SU-DHL-6 (cell line): ENCODE measurements at regions not wholly inside any gene's neighbourhood (a gene's known extent, or its start where the extent isn't known, plus 50 kb on each side); places are given as distances from the start of the nearest gene placed in this dataset.

Experiments used
- H2AFZ ChIP-seq: fragments of 200-600 bp; sonication (generic); 2 replicates; pipeline ENCODE4 v1.6.1; 2014; ENCODE audit warnings: low read depth, mild to moderate bottlenecking, moderate library complexity, mixed read lengths, antibody characterized with exemption, low read length; ENCODE audit not compliant: severe bottlenecking
- H3F3A ChIP-seq: fragments of 200-600 bp; shearing (Covaris generic); 2 replicates; pipeline ENCODE4 v1.6.0; 2016; ENCODE audit warnings: antibody characterized with exemption, mild to moderate bottlenecking; ENCODE audit not compliant: insufficient read depth
- H3K27ac ChIP-seq: fragments of 200-600 bp; sonication (generic); 2 replicates; pipeline ENCODE4 v1.5.1; 2016; ENCODE audit warnings: low read depth, mild to moderate bottlenecking, low read length, moderate library complexity, mixed read lengths
- H3K27me3 ChIP-seq: fragments of 200-600 bp; sonication (generic), shearing (Covaris generic); 2 replicates; pipeline ENCODE4 v1.6.0; 2014; ENCODE audit warnings: mild to moderate bottlenecking, low read length
- H3K36me3 ChIP-seq: fragments of 200-600 bp; sonication (generic); 2 replicates; pipeline ENCODE4 v1.6.1; 2014; ENCODE audit warnings: mild to moderate bottlenecking, low read length, mixed read lengths
- H3K4me2 ChIP-seq: fragments of 300-600, 200-600 bp; shearing (Covaris generic), sonication (generic); 2 replicates; pipeline ENCODE4 v1.6.0; 2014; ENCODE audit warnings: low read length, low read depth, mild to moderate bottlenecking; ENCODE audit not compliant: poor library complexity, severe bottlenecking
- H3K4me3 ChIP-seq: fragments of 200-600 bp; sonication (generic); 2 replicates; pipeline ENCODE4 v1.5.1; 2014; ENCODE audit warnings: antibody characterized with exemption, low read length, mild to moderate bottlenecking, mixed read lengths; ENCODE audit not compliant: insufficient read depth, poor library complexity, severe bottlenecking
- H3K79me2 ChIP-seq: fragments of 200-600 bp; sonication (generic); 2 replicates; pipeline ENCODE4 v1.6.1; 2014; ENCODE audit warnings: mild to moderate bottlenecking, low read length, moderate library complexity; ENCODE audit not compliant: insufficient read depth
- H3K9ac ChIP-seq: fragments of 200-600 bp; sonication (generic); 2 replicates; pipeline ENCODE4 v1.7.0; 2014; ENCODE audit warnings: mild to moderate bottlenecking, low read length
- H3K9me2 ChIP-seq: fragments of 200-600 bp; sonication (generic); replicated peaks from 2 replicates; pipeline ENCODE4 v1.6.1; 2014; ENCODE audit warnings: low read length; ENCODE audit not compliant: insufficient read depth
- H3K9me3 ChIP-seq: fragments of 200-600 bp; sonication (generic); 2 replicates; pipeline ENCODE4 v1.6.1; 2014; ENCODE audit warnings: low read length, mixed read lengths; ENCODE audit not compliant: insufficient read depth
- H4K20me1 ChIP-seq: fragments of 200-600 bp; sonication (generic); 2 replicates; pipeline ENCODE4 v1.6.1; 2014; ENCODE audit warnings: low read depth, mild to moderate bottlenecking, antibody characterized with exemption, low read length, moderate library complexity, mixed read lengths
- CTCF ChIP-seq: fragments of 200-600 bp; sonication (generic); IDR thresholded peaks from one replicate; pipeline ENCODE4 v1.5.1; 2017; ENCODE audit warnings: antibody characterized with exemption, mild to moderate bottlenecking, low read length, moderate library complexity; ENCODE audit not compliant: insufficient read depth, poor library complexity, severe bottlenecking
- EZH2phosphoT487 ChIP-seq: fragments of 200-600 bp; sonication (generic), shearing (Covaris generic); conservative IDR thresholded peaks from 2 replicates; pipeline ENCODE4 v1.6.1; 2018; ENCODE audit warnings: mild to moderate bottlenecking, antibody characterized with exemption, low read length, moderate library complexity, mixed read lengths

DNA sequence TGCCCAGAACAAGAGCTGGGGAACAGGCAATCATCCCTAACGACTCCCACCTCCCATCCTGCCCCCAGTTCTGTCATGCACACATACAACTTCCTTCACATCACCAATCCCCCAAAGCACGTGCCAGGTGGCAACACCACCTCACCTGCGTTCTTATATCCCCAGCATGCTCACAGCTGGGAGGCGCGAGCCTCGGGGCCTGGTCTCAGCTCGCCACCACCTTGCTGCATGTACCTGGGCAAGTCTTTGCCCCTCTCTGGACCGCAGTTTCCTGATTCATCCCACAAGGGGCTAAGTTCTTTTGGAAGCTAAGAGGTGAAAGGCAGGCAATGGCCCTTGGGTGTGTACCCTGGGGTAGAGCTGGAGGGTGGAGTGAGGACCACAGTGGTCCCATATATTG, 119.2 kb upstream of the PJA1 start:
- TF ChIP-seq CTCF: no peak
- TF ChIP-seq EZH2phosphoT487: no peak
- Histone ChIP-seq H3K36me3 (no peaks in the 10 kb centered on the region), H3K4me2 (no peak overlapping the region), H3K9me3 (no peaks in the 10 kb centered on the region), H2AFZ (no peak overlapping the region), H3K4me3 (no peak overlapping the region), H3K27ac (no peak overlapping the region), H3K9ac (no peak overlapping the region), H3F3A (no peaks in the 10 kb centered on the region), H3K9me2 (no peaks in the 10 kb centered on the region), H3K79me2 (no peaks in the 10 kb centered on the region), H3K27me3 (no peaks in the 10 kb centered on the region), H4K20me1 (no peaks in the 10 kb centered on the region)

DNA sequence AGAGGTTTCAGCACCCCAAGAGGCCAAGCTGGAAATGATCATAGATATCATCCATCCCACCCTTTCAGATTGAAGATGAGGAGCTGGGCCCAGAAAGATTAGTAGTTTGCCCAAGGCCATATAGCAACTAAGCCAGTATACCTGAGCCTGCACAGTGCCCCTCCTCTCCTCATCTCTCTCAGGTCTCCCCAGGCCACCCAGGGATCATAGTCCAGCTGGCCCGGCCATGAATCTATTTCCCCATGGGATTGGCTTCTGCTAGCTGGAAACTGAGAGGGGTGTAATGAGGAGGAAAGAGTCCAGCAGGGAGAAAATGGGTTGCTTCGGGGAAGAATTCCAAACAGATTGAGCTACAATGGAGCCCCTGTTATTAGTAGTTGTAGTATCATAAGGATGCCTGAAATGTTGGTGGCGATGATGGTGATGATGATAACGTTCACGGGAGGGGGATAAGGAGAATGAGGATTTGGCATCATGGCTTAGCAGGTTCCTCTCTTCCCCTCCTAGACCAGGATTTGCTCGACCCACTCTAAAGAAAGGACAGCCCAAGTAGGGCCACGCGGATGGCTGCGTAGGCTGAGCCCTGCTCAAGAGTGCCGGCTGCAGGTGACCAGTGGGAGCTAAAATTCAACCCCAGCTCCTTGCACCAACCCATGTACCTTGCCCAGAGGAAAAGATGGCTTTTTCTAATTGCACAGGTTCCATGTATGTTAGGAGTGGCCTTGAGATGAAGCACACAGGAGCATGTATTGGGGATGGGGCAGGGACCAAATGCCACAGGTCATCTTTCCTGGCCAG, 117.8 kb upstream of the PJA1 start:
- Histone ChIP-seq H3K36me3 (no peaks in the 10 kb centered on the region), H3K4me3 (no peak overlapping the region), H3K27me3 (no peaks in the 10 kb centered on the region), H2AFZ (no peak overlapping the region), H3F3A (no peaks in the 10 kb centered on the region), H3K9ac (no peak overlapping the region), H3K27ac (no peak overlapping the region), H3K9me2 (no peaks in the 10 kb centered on the region), H3K4me2 (no peak overlapping the region), H3K79me2 (no peaks in the 10 kb centered on the region), H4K20me1 (no peaks in the 10 kb centered on the region), H3K9me3 (no peaks in the 10 kb centered on the region)
- TF ChIP-seq CTCF: no peak
- TF ChIP-seq EZH2phosphoT487: no peak

DNA sequence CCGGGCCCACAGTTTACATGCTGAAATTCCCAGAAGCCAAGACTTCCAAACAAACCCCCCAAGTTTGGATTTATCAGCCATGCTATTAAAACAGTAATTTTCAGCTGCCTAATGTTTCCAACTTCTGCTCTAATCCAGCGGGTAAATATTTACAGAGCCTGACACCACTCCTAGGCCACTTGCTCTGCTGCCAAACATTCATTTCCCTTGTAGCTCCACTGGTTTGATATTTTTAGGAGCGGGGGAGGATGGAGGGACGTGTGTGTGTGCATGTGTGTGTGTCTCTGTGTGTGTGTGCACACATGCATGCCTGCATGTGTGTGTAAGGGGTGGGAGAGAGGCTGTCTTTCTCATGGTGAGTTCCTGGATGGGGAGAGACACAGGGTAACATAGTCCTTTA, 115.7 kb upstream of the PJA1 start:
- TF ChIP-seq EZH2phosphoT487: no peak
- no peak for TF ChIP-seq CTCF
- Histone ChIP-seq H3K9me3 (no peaks in the 10 kb centered on the region), H3K27me3 (no peaks in the 10 kb centered on the region), H3K36me3 (no peaks in the 10 kb centered on the region), H3K4me3 (no peak overlapping the region), H3K79me2 (no peaks in the 10 kb centered on the region), H3F3A (no peaks in the 10 kb centered on the region), H3K4me2 (no peak overlapping the region), H2AFZ (no peak overlapping the region), H3K9ac (no peak overlapping the region), H4K20me1 (no peaks in the 10 kb centered on the region), H3K27ac (no peak overlapping the region), H3K9me2 (no peaks in the 10 kb centered on the region)
